NCI-H2081 (cell line): ENCODE measurements at regions not wholly inside any gene's neighbourhood (a gene's known extent, or its start where the extent isn't known, plus 50 kb on each side); places are given as distances from the start of the nearest gene placed in this dataset.

Experiments used
- DNase-seq, 2 experiments: peaks; one replicate each; lab custom pipeline; 2025; lab: John Stamatoyannopoulos, UW

GRCh38 chr22:26893173-26894110, 236.1 kb downstream of the MIAT start:
- peak; percentile 62 to 85 for DNase-seq

GRCh38 chr22:26894362-26894761, 237.0 kb downstream of the MIAT start:
- DNase-seq, result no peak

GRCh38 chr22:26894766-26895485, 237.5 kb downstream of the MIAT start:
- no peak for DNase-seq

- no peak for DNase-seq
Observed at GRCh38 chr22:26897384-26897783, 240.0 kb downstream of the MIAT start.

- DNase-seq, result peak; percentile 67 to 87
Observed at GRCh38 chr22:26898946-26899605, 241.7 kb downstream of the MIAT start.

GRCh38 chr22:26900787-26901186, 243.4 kb downstream of the MIAT start:
- no peak for DNase-seq

GRCh38 chr22:26901198-26901816, 243.9 kb downstream of the MIAT start:
- no peak for DNase-seq

GRCh38 chr22:26902401-26903029, 245.1 kb downstream of the MIAT start:
- DNase-seq, result no peak

GRCh38 chr22:26903030-26903856, 245.9 kb downstream of the MIAT start:
- DNase-seq, result no peak

- no peak for DNase-seq
Observed at GRCh38 chr22:26904483-26904882, 247.1 kb downstream of the MIAT start.

GRCh38 chr22:26905076-26905475, 247.7 kb downstream of the MIAT start:
- DNase-seq, result no peak

- DNase-seq, result no peak
Observed at GRCh38 chr22:26905640-26906039, 248.3 kb downstream of the MIAT start.

GRCh38 chr22:26906464-26906863, 249.1 kb downstream of the MIAT start:
- peak; percentile 81 to 93 for DNase-seq

GRCh38 chr22:26907366-26907765, 250.0 kb downstream of the MIAT start:
- no peak for DNase-seq

GRCh38 chr22:26910845-26911244, 253.5 kb downstream of the MIAT start:
- no peak for DNase-seq

GRCh38 chr22:26912655-26913345, 255.4 kb downstream of the MIAT start:
- DNase-seq, result no peak

GRCh38 chr22:26914519-26915185, 257.3 kb downstream of the MIAT start:
- DNase-seq, result no peak

- no peak for DNase-seq
Observed at GRCh38 chr22:26916236-26916635, 258.8 kb downstream of the MIAT start.

- no peak for DNase-seq
Observed at GRCh38 chr22:26918226-26918625, 260.8 kb downstream of the MIAT start.

- DNase-seq, result no peak
Observed at GRCh38 chr22:26921726-26922125, 264.3 kb downstream of the MIAT start.
